ENCODE measurements at regions not wholly inside any gene's neighbourhood (a gene's known extent, or its start where the extent isn't known, plus 50 kb on each side); places are given as distances from the start of the nearest gene placed in this dataset.

GRCh38 chr5:98604721-98605425 is 168.6 kb upstream of the RGMB start:
- in situ Hi-C loops (cut with HindIII; ENCODE audit: low sequenced_read_pairs): no loop called here
- DNase-seq (ENCODE audit: low spot score): no peak

DNA sequence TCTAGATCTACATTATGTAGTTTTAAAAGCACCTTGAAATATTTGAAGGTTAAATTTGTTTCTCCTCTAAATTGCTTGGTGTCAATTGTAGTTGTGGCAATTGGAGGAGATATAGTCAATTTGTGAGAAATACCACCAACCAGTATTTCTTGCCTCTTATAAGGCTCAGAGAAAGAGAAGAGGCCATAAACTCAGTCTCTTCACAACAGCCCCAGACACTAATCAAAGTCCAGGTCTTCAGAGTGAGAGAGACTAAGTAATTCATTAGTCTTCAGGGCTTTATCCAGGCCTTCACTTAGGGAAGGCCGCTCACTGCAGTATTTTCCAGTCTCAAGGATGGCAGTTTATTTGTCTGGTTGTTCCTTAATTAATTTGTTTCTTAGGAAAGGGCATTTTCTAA is 168.0 kb upstream of the RGMB start:
- in situ Hi-C loops (cut with HindIII; ENCODE audit: low sequenced_read_pairs): no loop called here
- DNase-seq (ENCODE audit: low spot score): no peak

DNA sequence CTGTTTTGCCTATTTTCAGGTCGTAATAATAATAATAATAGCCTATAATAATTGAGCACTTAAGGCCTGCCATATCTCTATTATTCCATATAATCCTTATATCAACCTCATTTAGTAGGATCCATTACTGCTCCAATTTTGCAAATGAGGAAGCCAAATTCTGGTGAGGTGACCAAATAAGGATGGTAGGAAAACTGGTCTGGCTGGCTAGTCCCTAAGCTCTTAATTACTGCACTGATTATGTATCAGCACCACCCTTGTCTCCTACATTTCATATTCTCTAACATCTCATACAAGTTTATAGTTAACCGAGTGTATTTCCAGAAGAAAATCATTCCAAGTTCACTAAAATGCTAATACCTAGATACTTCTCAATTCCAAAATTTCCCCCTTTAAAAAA is 166.5 kb upstream of the RGMB start:
- DNase-seq (ENCODE audit: low spot score): no peak
- in situ Hi-C loops (cut with HindIII; ENCODE audit: low sequenced_read_pairs): no loop called here

GRCh38 chr5:98608052-98608451 is 165.4 kb upstream of the RGMB start:
- in situ Hi-C loops (cut with HindIII; ENCODE audit: low sequenced_read_pairs): no loop called here

DNA sequence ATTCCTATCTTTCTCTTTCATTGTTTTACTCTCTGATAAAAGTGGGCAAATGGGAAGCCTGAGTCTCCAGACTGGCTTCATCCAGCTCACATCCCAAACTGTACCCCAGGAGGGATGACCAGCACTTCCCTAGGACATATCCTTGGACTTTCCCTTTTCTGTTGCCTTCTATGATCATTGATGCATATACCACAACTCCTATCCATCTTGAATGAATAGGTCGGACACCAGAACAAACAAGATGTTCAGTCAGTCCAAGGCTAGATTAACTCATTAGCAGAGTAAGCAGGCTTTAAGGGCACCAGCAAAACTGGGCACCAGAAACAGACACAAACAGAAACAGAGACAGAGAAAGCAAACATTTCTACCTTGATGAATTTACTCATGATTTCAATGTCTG is 159.1 kb upstream of the RGMB start:
- in situ Hi-C loops (cut with HindIII; ENCODE audit: low sequenced_read_pairs): no loop called here
- no peak for DNase-seq (ENCODE audit: low spot score)

More at GRCh38 chr5:98608052-98608451, 165.4 kb upstream of the RGMB start:
- DNase-seq (ENCODE audit: low spot score): no peak

DNA sequence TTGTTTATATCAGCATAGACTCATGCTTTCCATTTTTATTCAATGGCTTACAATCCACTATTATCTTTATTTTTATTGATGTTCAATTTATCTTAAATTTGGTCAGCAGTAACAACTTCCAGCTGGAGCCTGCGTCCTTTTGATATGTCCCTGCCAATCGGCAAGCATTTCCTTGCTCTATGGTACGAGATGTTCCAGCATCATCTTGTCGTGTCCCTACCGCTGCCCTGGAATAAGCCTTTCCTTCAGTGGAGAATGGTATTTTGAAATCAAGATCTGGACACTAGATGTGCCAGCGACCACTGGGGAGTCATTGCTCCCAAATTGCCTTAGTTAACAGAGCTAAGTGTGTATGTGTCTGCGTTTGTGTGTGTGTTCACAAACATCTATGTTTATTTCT is 151.6 kb upstream of the RGMB start:
- DNase-seq (ENCODE audit: low spot score): no peak
- in situ Hi-C loops (cut with HindIII; ENCODE audit: low sequenced_read_pairs): no loop called here

GRCh38 chr5:98624145-98624880 is 149.2 kb upstream of the RGMB start:
- DNase-seq (ENCODE audit: low spot score): no peak
- in situ Hi-C loops (cut with HindIII; ENCODE audit: low sequenced_read_pairs): no loop called here

- no peak for DNase-seq (ENCODE audit: low spot score)
- in situ Hi-C loops (cut with HindIII; ENCODE audit: low sequenced_read_pairs): no loop called here
These were observed 146.3 kb upstream of the RGMB start for GRCh38 chr5:98627121-98627520.

DNA sequence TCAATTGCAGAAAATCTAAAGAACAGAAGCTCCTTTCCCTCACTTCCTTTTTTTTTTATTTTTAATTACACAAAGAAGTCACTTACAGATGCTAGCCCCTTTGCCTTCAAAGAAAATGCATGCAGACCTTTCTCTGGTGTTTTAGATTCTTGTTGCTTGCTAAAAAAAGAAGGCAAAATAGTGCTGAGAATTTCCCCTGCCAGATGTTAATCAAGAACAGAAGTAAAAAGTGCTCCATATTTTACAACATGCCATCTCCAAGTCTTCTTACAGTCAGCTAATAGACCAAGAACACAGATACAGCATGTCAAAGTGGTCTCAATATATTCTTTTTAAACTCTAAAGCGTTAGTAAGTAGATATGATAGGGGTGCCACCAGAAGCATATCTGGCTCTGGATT is 142.8 kb upstream of the RGMB start:
- no peak for DNase-seq (ENCODE audit: low spot score)
- in situ Hi-C loops (cut with HindIII; ENCODE audit: low sequenced_read_pairs): no loop called here

GRCh38 chr5:98631311-98632054 is 142.0 kb upstream of the RGMB start:
- no peak for DNase-seq (ENCODE audit: low spot score)
- in situ Hi-C loops (cut with HindIII; ENCODE audit: low sequenced_read_pairs): no loop called here

GRCh38 chr5:98635656-98636055 is 137.8 kb upstream of the RGMB start:
- in situ Hi-C loops (cut with HindIII; ENCODE audit: low sequenced_read_pairs): no loop called here
- no peak for DNase-seq (ENCODE audit: low spot score)

DNA sequence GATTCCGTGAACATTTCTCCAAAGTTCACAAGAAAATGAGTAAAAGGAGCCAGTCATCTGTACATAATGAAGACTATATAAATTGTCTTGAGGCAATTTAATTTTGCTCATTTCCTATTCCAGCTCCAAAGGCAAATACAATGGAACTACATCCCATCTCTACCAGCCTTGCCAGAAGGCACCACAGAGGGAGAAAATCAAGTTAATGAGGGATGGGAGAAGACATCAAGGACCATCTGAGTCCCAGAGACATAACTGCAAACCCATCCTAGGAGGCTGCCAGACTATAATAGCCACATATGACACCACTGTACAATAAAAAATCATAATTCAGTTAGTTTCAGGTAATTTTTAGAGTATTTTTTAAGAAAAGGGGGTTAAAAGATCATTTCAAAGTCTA is 136.3 kb upstream of the RGMB start:
- no peak for DNase-seq (ENCODE audit: low spot score)
- in situ Hi-C loops (cut with HindIII; ENCODE audit: low sequenced_read_pairs): no loop called here

- in situ Hi-C loops (cut with HindIII; ENCODE audit: low sequenced_read_pairs): no loop called here
- DNase-seq (ENCODE audit: low spot score): no peak
These were observed 135.9 kb upstream of the RGMB start for GRCh38 chr5:98637557-98637956.

GRCh38 chr5:98638111-98638510 is 135.4 kb upstream of the RGMB start:
- in situ Hi-C loops (cut with HindIII; ENCODE audit: low sequenced_read_pairs): no loop called here
- DNase-seq (ENCODE audit: low spot score): no peak

GRCh38 chr5:98638701-98639100 is 134.8 kb upstream of the RGMB start:
- in situ Hi-C loops (cut with HindIII; ENCODE audit: low sequenced_read_pairs): no loop called here
- no peak for DNase-seq (ENCODE audit: low spot score)

DNA sequence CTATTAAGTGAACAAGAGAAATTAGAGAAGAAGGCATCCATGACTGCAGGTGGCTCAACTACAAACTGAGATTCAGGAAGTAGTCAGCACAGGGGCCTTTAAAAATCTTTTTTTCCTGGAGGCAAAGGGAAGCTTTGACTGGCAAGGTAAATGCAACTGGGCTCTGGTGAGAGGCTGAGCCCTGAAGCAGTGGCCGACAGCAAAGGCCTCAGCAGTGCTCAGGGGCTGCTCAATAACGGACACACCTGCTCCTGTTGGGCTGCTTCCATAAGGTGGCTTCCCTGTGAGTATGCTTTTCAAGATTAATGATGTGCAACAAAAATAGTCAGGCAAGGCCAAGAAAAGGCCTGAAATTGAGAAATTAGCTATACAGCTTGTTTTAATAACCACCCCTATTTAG is 134.2 kb upstream of the RGMB start:
- in situ Hi-C loops (cut with HindIII; ENCODE audit: low sequenced_read_pairs): no loop called here

DNA sequence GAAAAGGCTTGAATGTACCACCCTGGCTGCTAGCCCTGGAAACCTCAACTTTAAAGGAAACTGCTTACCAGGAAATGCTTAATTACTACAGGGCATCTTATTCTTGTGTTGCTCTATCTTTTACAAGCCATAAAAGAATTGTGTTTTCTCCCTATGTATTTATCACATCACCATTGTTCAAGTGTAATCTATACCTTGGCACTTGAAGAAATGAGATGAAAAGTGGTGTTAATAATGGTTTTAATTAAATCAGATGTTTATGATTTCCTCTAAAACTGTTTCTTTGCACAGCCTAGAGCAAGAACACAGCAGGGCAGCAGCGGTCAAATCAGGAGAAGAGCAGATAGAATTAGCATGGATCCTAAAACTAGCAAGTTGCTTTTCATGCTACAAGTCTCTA is 131.8 kb upstream of the RGMB start:
- DNase-seq (ENCODE audit: low spot score): no peak
- in situ Hi-C loops (cut with HindIII; ENCODE audit: low sequenced_read_pairs): no loop called here

More for the DNA sequence above, 134.2 kb upstream of the RGMB start:
- no peak for DNase-seq (ENCODE audit: low spot score)

GRCh38 chr5:98643569-98643968 is 129.9 kb upstream of the RGMB start:
- DNase-seq (ENCODE audit: low spot score): no peak
- in situ Hi-C loops (cut with HindIII; ENCODE audit: low sequenced_read_pairs): no loop called here

- in situ Hi-C loops (cut with HindIII; ENCODE audit: low sequenced_read_pairs): no loop called here
- DNase-seq (ENCODE audit: low spot score): no peak
These were observed 121.7 kb upstream of the RGMB start for GRCh38 chr5:98651715-98652114.

- in situ Hi-C loops (cut with HindIII; ENCODE audit: low sequenced_read_pairs): no loop called here
- no peak for DNase-seq (ENCODE audit: low spot score)
These were observed 117.2 kb upstream of the RGMB start for GRCh38 chr5:98656125-98656795.
